A549 (cell line): ENCODE measurements at regions not wholly inside any gene's neighbourhood (a gene's known extent, or its start where the extent isn't known, plus 50 kb on each side); places are given as distances from the start of the nearest gene placed in this dataset.
"Not testable (repeated sequence)": the region's sequence is repeated elsewhere in the genome, so short reads cannot be mapped to it uniquely, and the experiment has no call there.

Experiments used
- CEBPB ChIP-seq, 2 experiments: fragments of >200 bp in 1 of 2; sonication (Bioruptor Twin) in 1 of 2; formaldehyde crosslinking in 1 of 2; IDR thresholded peaks; 2 replicates each; pipeline ENCODE4 v1.6.1; 2012 to 2016
- CHD2 ChIP-seq: fragments of 150-350 bp; IDR thresholded peaks from 2 replicates; pipeline ENCODE4 v1.6.1; 2014; ENCODE audit warnings: low read length; ENCODE audit not compliant: partially characterized antibody
- CTCF ChIP-seq: fragments of >200 bp; sonication (Bioruptor Twin); formaldehyde crosslinking; IDR thresholded peaks from 3 replicates; pipeline ENCODE4 v1.5.1; 2016
- RNF2 ChIP-seq: fragments of 200-600 bp; sonication (generic); IDR thresholded peaks from 2 replicates; pipeline ENCODE4 v1.6.1; 2016; ENCODE audit warnings: low read depth, mild to moderate bottlenecking, antibody characterized with exemption, moderate library complexity, borderline replicate concordance
- TF ChIP-seq, protein P1 (sequence below): fragments of >200 bp; sonication (Bioruptor Twin); formaldehyde crosslinking; IDR thresholded peaks from 3 replicates; pipeline ENCODE4 v1.6.1; 2016
- TF ChIP-seq, protein P2 (sequence below): fragments of 450-650 bp; IDR thresholded peaks from 2 replicates; pipeline ENCODE4 v1.6.1; 2014; ENCODE audit warnings: antibody characterized with exemption

DNA sequence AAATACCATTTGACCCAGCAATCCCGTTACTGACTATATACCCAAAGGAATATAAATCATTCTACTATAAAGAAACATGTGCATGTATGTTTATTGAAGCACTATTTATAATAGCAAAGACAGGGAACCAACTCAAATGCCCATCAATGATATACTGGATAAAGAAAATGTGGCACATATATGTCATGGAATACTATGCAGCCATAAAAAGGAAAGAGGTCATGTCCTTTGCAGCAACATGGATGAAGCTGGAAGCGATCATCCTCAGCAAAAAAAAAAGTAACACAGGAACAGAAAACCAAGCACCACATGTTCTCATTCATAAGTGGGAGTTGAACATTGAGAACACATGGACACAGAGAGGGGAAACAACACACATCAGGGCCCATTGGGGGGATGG, 99.9 kb upstream of the THUMPD2 start:
- not testable (repeated sequence) for TF ChIP-seq CTCF; CHD2; RNF2; CEBPB (IDR thresholded peaks at IDR 0.05)
- TF ChIP-seq, protein P1, sequence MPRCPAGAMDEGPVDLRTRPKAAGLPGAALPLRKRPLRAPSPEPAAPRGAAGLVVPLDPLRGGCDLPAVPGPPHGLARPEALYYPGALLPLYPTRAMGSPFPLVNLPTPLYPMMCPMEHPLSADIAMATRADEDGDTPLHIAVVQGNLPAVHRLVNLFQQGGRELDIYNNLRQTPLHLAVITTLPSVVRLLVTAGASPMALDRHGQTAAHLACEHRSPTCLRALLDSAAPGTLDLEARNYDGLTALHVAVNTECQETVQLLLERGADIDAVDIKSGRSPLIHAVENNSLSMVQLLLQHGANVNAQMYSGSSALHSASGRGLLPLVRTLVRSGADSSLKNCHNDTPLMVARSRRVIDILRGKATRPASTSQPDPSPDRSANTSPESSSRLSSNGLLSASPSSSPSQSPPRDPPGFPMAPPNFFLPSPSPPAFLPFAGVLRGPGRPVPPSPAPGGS = not testable (repeated sequence)
- TF ChIP-seq, protein P2, sequence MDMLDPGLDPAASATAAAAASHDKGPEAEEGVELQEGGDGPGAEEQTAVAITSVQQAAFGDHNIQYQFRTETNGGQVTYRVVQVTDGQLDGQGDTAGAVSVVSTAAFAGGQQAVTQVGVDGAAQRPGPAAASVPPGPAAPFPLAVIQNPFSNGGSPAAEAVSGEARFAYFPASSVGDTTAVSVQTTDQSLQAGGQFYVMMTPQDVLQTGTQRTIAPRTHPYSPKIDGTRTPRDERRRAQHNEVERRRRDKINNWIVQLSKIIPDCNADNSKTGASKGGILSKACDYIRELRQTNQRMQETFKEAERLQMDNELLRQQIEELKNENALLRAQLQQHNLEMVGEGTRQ = not testable (repeated sequence)
